ENCODE measurements at regions not wholly inside any gene's neighbourhood (a gene's known extent, or its start where the extent isn't known, plus 50 kb on each side); places are given as distances from the start of the nearest gene placed in this dataset.

GRCh38 chr2:238730881-238731280, 117.0 kb upstream of the TWIST2 start:
- no peak for DNase-seq (ENCODE audit: low read depth in 2 of 3, low spot score in 2 of 3)

DNA sequence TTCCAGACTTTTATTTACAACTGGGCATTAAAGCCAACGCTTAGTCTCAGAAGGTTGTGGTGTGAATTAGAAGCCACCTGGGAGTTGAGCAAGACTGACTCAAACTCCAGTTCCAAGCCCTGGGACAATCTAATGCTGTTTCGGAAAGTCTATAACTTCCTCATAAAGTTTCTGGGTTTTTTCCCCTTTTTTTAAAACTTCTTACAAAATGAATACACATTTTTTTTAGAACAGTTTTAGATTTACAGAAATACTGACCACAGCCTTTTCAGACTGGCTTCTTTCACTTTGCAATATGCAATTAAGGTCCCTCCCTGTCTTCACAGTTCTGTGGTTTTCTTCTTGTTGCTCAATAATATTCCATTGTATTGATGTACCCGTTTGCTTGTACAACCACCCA, 115.9 kb upstream of the TWIST2 start:
- DNase-seq (ENCODE audit: low read depth in 2 of 3, low spot score in 2 of 3): no peak

GRCh38 chr2:238738917-238739316, 109.0 kb upstream of the TWIST2 start:
- DNase-seq (ENCODE audit: low read depth in 2 of 3, low spot score in 2 of 3): no peak

DNA sequence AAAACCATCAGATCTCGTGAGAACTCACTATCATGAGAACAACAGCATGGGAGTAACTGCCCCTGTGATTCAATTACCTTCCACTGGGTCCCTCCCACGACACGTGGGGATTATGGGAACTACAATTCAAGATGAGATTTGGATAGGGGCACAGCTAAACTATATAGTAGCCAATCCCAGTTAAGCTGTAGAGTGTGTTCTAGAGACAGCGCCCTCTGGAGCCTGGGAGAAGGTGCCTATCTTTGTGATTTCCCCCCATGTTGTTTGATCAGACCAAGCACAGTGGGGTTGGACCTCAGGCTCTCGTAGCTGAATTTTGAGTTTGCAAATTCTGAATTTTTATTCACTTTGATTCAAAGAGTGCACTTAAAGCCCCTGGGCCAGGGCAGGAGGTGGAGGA, 108.2 kb upstream of the TWIST2 start:
- DNase-seq (ENCODE audit: low read depth in 2 of 3, low spot score in 2 of 3): no peak

GRCh38 chr2:238741277-238741676, 106.6 kb upstream of the TWIST2 start:
- DNase-seq (ENCODE audit: low read depth in 2 of 3, low spot score in 2 of 3): no peak

DNA sequence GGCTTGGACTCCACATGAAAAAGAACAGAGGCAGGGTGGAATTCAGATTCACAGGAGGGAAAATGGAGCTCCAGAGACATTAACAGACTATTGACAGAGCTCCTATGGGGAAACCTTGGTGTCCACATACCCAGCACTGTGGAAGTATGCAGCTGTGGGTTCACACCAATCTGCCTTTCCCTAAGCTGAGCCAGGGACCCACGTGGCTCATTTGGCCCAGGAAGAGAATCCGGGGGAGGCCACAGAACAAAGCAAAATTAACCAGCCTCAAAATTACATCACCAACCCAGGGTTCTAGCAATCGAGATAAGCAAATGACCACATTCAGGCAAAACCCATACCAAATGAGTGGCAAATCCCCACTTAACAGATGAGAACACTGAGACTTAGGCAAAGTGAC, 105.8 kb upstream of the TWIST2 start:
- no peak for DNase-seq (ENCODE audit: low read depth in 2 of 3, low spot score in 2 of 3)

- DNase-seq (ENCODE audit: low read depth in 2 of 3, low spot score in 2 of 3): no peak
Observed at GRCh38 chr2:238742664-238743063, 105.2 kb upstream of the TWIST2 start.

GRCh38 chr2:238743243-238744065, 104.4 kb upstream of the TWIST2 start:
- DNase-seq (ENCODE audit: low read depth in 2 of 3, low spot score in 2 of 3): peak in 2 of 3 donors; percentile 68 to 92

DNA sequence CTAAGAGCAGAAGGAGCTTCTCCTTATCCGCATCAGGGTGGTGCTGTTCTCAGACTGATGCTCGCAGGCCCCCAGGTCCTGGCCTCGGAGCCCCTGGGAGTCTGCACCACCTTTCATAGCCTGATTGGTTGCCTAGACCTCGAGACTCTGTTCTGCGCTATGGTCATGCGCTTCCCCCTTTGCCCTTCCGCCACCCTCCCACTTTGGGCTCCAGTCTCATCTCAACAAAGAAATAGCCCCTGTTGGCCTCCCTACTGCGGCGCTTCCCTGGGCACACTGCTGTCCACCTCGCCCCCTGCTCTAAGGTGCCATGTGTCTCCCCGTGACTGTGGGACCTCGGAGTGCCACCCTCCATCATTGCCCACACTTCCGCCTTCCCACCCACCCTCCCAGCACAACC, 102.9 kb upstream of the TWIST2 start:
- no peak for DNase-seq (ENCODE audit: low read depth in 2 of 3, low spot score in 2 of 3)

- DNase-seq (ENCODE audit: low read depth in 2 of 3, low spot score in 2 of 3): no peak
Observed at GRCh38 chr2:238745997-238746396, 101.9 kb upstream of the TWIST2 start.

- DNase-seq (ENCODE audit: low read depth in 2 of 3, low spot score in 2 of 3): no peak
Observed at GRCh38 chr2:238747114-238747513, 100.8 kb upstream of the TWIST2 start.

GRCh38 chr2:238747557-238747956, 100.3 kb upstream of the TWIST2 start:
- no peak for DNase-seq (ENCODE audit: low read depth in 2 of 3, low spot score in 2 of 3)

- DNase-seq (ENCODE audit: low read depth in 2 of 3, low spot score in 2 of 3): no peak
Observed at GRCh38 chr2:238750212-238750904, 97.5 kb upstream of the TWIST2 start.

DNA sequence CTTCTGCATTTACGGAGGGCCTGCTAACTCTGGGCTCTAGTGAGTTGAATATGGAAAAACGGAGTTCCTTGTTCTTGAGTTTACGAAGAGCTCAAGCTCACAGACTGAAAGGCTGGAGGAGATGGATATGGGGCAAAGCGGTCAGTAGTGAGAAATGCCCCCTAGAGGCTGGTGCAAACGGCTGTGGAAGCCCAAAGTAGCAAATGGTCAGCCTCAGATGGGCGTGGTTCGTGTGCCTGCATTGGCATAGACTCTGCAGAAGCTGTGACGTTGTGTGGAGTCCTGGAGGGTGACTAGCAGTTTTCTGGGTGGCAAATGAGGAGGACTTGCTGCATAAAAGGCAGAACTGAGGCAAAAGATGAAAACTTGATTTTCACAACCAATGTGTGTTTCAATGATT, 93.6 kb upstream of the TWIST2 start:
- no peak for DNase-seq (ENCODE audit: low read depth in 2 of 3, low spot score in 2 of 3)

- peak in 2 of 3 donors; percentile 8 to 41 for DNase-seq (ENCODE audit: low read depth in 2 of 3, low spot score in 2 of 3)
Observed at GRCh38 chr2:238761868-238762267, 86.0 kb upstream of the TWIST2 start.

DNA sequence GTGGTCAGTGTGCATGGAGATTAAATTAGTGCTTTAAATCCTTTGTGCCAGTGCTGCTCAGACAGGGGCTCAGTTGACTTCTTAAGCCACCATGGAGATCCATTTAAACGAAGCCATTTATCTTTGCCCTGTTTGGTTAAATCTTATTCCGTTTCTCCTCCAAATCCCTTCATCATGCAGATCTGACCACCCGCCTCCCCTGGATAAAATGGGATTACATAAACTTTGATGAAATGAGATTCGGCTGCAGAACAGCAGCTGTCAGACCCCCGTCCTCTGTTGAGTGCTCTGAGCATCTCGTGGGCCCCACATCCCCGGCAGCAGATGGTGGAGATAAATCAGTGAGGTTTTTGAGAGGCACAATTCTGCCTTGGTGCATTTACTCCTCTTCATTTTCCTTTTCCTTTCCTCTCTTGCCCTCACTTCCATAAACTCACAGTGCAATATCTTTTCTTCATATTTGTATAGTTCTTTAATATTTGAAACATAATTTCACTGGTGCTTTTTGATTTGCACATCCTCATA, 84.4 kb upstream of the TWIST2 start:
- no peak for DNase-seq (ENCODE audit: low read depth in 2 of 3, low spot score in 2 of 3)

GRCh38 chr2:238765590-238765989, 82.3 kb upstream of the TWIST2 start:
- DNase-seq (ENCODE audit: low read depth in 2 of 3, low spot score in 2 of 3): no peak

DNA sequence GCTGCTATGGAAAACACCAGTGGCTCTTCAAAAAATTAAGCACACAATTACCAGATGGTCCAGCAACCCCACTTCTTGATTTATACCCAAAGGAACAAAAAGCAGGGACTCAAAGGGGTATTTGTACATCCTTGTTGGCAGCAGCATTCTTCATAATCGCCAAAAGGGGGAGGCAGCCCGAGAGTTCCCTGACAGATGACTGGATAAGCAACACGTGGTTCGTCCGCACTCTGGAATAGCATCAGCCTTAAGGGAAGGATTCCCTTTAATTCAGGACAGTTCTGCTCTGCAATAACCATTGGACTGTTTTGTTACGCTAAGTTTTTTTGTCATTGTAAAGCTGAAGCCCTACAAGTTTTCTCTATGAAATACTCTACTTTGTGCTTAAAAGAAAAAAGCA, 76.7 kb upstream of the TWIST2 start:
- no peak for DNase-seq (ENCODE audit: low read depth in 2 of 3, low spot score in 2 of 3)

- no peak for DNase-seq (ENCODE audit: low read depth in 2 of 3, low spot score in 2 of 3)
Observed at GRCh38 chr2:238771639-238772038, 76.2 kb upstream of the TWIST2 start.

- no peak for DNase-seq (ENCODE audit: low read depth in 2 of 3, low spot score in 2 of 3)
Observed at GRCh38 chr2:238772635-238773297, 75.1 kb upstream of the TWIST2 start.

DNA sequence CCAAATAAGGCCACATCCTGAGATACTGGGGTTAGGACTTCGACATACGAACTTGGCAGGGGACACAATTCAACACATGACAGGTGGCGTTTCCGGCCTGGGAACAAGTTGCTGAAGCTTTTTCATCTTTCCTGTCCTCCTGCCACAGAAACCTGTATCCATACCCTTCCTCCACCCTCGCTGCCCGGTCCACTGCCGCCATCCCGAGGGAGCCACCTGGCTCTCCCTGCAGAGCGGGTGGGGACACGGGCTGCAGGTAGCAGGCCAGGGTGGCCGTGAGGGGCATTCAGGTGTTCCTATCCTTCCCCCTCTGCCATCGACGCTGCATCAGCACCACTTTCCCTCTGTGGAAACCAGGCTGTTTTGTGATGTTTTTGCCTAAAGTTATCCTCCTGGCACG, 74.4 kb upstream of the TWIST2 start:
- no peak for DNase-seq (ENCODE audit: low read depth in 2 of 3, low spot score in 2 of 3)

Measured in hematopoietic multipotent progenitor cell (in vitro differentiated cells).